NT2/D1 (cell line): ENCODE measurements at regions not wholly inside any gene's neighbourhood (a gene's known extent, or its start where the extent isn't known, plus 50 kb on each side); places are given as distances from the start of the nearest gene placed in this dataset.

Experiments
- YY1 ChIP-seq: IDR thresholded peaks from 2 replicates; pipeline ENCODE4 v1.6.1; 2011; ENCODE audit not compliant: insufficient read length, insufficient read depth
- ZNF274 ChIP-seq: IDR thresholded peaks from 2 replicates; pipeline ENCODE4 v1.6.1; 2011; ENCODE audit warnings: mild to moderate bottlenecking, low read depth, low read length

DNA sequence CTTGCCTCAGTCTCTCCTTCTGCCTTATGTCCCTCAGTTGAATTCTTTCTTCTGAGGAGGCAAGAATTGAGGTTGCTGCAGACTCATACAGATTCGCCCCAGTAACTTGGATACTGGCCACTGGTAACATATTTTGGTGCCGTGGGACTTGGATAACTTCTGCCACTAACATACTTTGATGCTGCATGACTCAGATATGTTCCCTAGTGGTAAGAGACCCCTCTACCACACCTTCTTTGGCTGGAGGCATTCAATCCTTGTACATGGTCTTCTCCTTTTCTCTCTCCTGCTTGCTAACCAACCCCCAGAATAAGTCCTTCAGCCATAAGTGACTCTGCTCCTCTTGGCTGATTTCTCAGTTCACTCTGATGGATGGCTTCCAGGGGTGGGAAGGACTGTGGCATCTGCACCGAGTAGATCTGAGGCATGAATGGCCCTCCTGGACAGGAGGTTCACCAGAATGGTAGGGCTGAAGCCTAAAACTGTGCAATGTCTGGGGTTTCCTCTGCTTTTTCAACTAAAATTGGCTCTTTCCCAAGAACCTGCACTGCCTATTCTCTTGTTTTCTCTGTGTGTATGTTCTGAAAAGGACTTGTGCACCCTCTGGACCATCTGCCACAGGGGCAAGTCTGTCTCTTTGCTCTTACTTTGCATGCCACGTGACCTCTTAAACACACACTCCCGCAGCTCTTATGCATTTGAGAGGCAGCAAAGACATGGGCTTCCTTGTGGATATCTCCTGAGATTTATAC lies 55.5 kb upstream of the FSTL1 start:
- TF ChIP-seq YY1 = no peak
- TF ChIP-seq ZNF274 = no peak
